Panc1 (cell line): ENCODE measurements at regions not wholly inside any gene's neighbourhood (a gene's known extent, or its start where the extent isn't known, plus 50 kb on each side); places are given as distances from the start of the nearest gene placed in this dataset.

Experiments
- ATAC-seq: fragments of 200-7000 bp; cut with Tn5 transposase; 2 replicates; pipeline ENCODE4 v1.9.1; 2020; ENCODE audit warnings: mild to moderate bottlenecking, moderate library complexity
- BruUV-seq: library from RNA; stranded (reverse); fragments of 400-500 nt; replicated peaks from 2 replicates; lab custom pipeline; 2021; lab: Mats Ljungman, UMichigan
- CTCF ChIA-PET: fragments of 300-600 bp; sonication (Branson Sonifier 250); formaldehyde crosslinking; loops from one replicate; lab custom pipeline; 2022; ENCODE audit warnings: antibody characterized with exemption; lab: Charles Lee
- POLR2A ChIA-PET: fragments of 300-600 bp; sonication (Branson Sonifier 250); formaldehyde crosslinking; loops from one replicate; lab custom pipeline; 2022; ENCODE audit warnings: antibody characterized with exemption; lab: Charles Lee
- DNase-seq: peaks from one replicate; pipeline ENCODE4 v3.0.0-alpha.2; 2010; ENCODE audit warnings: low read depth, low spot score
- H3K27ac ChIP-seq: 2 replicates; pipeline ENCODE4 v1.5.1; 2011; ENCODE audit warnings: mild to moderate bottlenecking, low read length, inconsistent platforms
- H3K27me3 ChIP-seq: fragments of 200-500 bp; sonication (Bioruptor generic); 2 replicates; pipeline ENCODE4 v1.6.0; 2014; ENCODE audit warnings: low read length, inconsistent platforms; ENCODE audit not compliant: control insufficient read depth, insufficient read depth
- H3K36me3 ChIP-seq: fragments of 200-500 bp; sonication (Bioruptor generic); 2 replicates; pipeline ENCODE4 v1.5.1; 2014; ENCODE audit warnings: inconsistent platforms, mild to moderate bottlenecking, low read length, moderate library complexity; ENCODE audit not compliant: control insufficient read depth, insufficient read depth
- H3K4me1 ChIP-seq: 2 replicates; pipeline ENCODE4 v1.5.1; 2011; ENCODE audit warnings: inconsistent platforms, mild to moderate bottlenecking, low read length, moderate library complexity; ENCODE audit not compliant: control insufficient read depth, insufficient read depth
- H3K4me3 ChIP-seq, 2 experiments: 2 replicates each; pipeline ENCODE4 v1.5.1; 2011 to 2012; ENCODE audit warnings: low read depth in 2 of 2, low read length in 2 of 2, mild to moderate bottlenecking in 2 of 2, inconsistent platforms in 1 of 2, moderate library complexity in 1 of 2
- H3K9me3 ChIP-seq: fragments of 200-500 bp; sonication (Bioruptor generic); 2 replicates; pipeline ENCODE4 v1.5.1; 2014; ENCODE audit warnings: low read depth, mild to moderate bottlenecking, inconsistent platforms, low read length, moderate library complexity; ENCODE audit not compliant: control insufficient read depth, insufficient read depth
- POLR2AphosphoS5 ChIP-seq: IDR thresholded peaks from 2 replicates; pipeline ENCODE4 v1.6.1; 2012; ENCODE audit warnings: mild to moderate bottlenecking, low read depth, low read length, moderate library complexity
- SIN3A ChIP-seq: IDR thresholded peaks from 2 replicates; pipeline ENCODE4 v1.6.1; 2012; ENCODE audit warnings: low read depth, mild to moderate bottlenecking, low read length, moderate library complexity, borderline replicate concordance; ENCODE audit not compliant: insufficient read depth
- TCF7L2 ChIP-seq: IDR thresholded peaks from 2 replicates; pipeline ENCODE4 v1.6.1; 2011; ENCODE audit warnings: mild to moderate bottlenecking, low read depth, low read length, inconsistent platforms
- in situ Hi-C: cut with HindIII; loops from 2 replicates; pipeline ENCODE4 v1.10.0; 2016; ENCODE audit warnings: low sequenced_read_pairs, low pct_unique_long_range_greater_than_20kb
- intact Hi-C: fragments of 100-400 bp; cut with micrococcal nuclease; formaldehyde crosslinking; loops from one replicate; pipeline ENCODE4 v1.10.0; 2022; ENCODE audit not compliant: unreplicated experiment
- TF ChIP-seq, protein P1 (sequence below), 2 experiments: IDR thresholded peaks; 2 replicates each; pipeline ENCODE4 v1.6.1; 2011 to 2012; ENCODE audit warnings: low read depth in 2 of 2, control low read depth in 1 of 2, low read length in 1 of 2, mild to moderate bottlenecking in 1 of 2, moderate library complexity in 1 of 2; ENCODE audit not compliant: insufficient read depth in 1 of 2
- TF ChIP-seq, protein P2 (sequence below): fragments of 450-650 bp; IDR thresholded peaks from 2 replicates; pipeline ENCODE4 v1.5.1; 2017; ENCODE audit warnings: mild to moderate bottlenecking

DNA sequence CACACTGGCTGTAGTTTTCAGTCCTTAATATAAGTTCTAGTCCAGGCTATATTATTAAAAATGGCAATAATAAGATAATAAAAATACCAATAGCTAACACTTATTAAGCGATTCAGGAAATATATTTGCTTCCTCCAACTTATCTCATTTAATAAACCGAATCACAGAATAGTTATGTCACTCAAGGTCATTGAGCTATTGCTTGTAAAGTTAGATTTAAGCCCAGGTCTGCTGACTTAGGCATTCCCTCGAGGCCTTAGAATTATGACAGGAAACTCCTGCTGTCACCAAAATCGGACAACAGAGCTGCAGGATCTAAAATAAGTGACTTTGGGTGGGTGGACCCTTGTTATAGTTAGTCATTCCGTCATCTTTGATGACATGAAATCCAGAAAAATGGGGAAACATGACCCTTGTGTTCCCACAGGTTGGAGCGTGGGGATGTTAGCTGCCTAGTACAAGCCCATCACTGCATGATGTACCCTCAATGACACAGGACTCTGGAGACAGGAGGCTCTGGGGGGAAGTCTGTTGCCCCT, 181.3 kb upstream of the PHYHIPL start:
- Histone ChIP-seq H3K27me3 (no peaks in the 10 kb centered on the region), H3K4me3 (no peak overlapping the region), H3K36me3 (no peaks in the 10 kb centered on the region), H3K4me1 (no peaks in the 10 kb centered on the region), H3K27ac (no peak overlapping the region), H3K9me3 (no peaks in the 10 kb centered on the region)
- DNase-seq (no peak), ATAC-seq (no peak)
- ChIA-PET POLR2A (interaction anchor here (0.6 kb wide), 1 partner anchor 455 kb away, joined by 3 read pairs; no protein-coding TSS in a partner anchor), CTCF (no interaction called here)
- in situ Hi-C loops = no loop called here
- TF ChIP-seq POLR2AphosphoS5 (no peak), SIN3A (no peak), TCF7L2 (no peak)
- TF ChIP-seq, protein P1, sequence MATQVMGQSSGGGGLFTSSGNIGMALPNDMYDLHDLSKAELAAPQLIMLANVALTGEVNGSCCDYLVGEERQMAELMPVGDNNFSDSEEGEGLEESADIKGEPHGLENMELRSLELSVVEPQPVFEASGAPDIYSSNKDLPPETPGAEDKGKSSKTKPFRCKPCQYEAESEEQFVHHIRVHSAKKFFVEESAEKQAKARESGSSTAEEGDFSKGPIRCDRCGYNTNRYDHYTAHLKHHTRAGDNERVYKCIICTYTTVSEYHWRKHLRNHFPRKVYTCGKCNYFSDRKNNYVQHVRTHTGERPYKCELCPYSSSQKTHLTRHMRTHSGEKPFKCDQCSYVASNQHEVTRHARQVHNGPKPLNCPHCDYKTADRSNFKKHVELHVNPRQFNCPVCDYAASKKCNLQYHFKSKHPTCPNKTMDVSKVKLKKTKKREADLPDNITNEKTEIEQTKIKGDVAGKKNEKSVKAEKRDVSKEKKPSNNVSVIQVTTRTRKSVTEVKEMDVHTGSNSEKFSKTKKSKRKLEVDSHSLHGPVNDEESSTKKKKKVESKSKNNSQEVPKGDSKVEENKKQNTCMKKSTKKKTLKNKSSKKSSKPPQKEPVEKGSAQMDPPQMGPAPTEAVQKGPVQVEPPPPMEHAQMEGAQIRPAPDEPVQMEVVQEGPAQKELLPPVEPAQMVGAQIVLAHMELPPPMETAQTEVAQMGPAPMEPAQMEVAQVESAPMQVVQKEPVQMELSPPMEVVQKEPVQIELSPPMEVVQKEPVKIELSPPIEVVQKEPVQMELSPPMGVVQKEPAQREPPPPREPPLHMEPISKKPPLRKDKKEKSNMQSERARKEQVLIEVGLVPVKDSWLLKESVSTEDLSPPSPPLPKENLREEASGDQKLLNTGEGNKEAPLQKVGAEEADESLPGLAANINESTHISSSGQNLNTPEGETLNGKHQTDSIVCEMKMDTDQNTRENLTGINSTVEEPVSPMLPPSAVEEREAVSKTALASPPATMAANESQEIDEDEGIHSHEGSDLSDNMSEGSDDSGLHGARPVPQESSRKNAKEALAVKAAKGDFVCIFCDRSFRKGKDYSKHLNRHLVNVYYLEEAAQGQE (IDR thresholded peaks at IDR 0.05; ENCODE audit: insufficient read depth in 1 of 2, low read depth in 2 of 2, low read length in 1 of 2) = no peak
- TF ChIP-seq, protein P2, sequence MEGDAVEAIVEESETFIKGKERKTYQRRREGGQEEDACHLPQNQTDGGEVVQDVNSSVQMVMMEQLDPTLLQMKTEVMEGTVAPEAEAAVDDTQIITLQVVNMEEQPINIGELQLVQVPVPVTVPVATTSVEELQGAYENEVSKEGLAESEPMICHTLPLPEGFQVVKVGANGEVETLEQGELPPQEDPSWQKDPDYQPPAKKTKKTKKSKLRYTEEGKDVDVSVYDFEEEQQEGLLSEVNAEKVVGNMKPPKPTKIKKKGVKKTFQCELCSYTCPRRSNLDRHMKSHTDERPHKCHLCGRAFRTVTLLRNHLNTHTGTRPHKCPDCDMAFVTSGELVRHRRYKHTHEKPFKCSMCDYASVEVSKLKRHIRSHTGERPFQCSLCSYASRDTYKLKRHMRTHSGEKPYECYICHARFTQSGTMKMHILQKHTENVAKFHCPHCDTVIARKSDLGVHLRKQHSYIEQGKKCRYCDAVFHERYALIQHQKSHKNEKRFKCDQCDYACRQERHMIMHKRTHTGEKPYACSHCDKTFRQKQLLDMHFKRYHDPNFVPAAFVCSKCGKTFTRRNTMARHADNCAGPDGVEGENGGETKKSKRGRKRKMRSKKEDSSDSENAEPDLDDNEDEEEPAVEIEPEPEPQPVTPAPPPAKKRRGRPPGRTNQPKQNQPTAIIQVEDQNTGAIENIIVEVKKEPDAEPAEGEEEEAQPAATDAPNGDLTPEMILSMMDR = no peak
- intact Hi-C loops = no loop called here
- BruUV-seq = no TSS peak

DNA sequence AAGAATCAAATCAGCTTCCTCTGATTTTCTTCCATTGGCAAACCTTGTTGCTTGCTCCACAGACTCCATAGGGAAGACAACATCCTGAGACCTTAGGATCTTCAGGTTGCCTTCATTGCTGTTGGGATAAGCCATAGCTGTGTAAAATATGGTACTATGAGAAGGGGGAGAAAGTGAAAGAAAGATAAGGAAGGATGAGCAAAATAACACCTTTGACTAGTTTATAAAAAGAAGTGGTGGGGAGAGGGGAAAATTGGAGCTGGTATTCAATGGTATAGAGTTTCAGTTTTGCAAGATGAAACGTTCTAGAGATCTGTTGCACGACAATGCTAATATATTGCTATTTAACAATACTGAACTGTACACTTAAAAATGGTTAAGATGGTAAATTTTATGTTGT, 180.4 kb upstream of the PHYHIPL start:
- ChIA-PET POLR2A (no interaction called here), CTCF (no interaction called here)
- in situ Hi-C loops (no loop called here), intact Hi-C loops (no loop called here)
- Histone ChIP-seq H3K9me3 (no peaks in the 10 kb centered on the region), H3K27me3 (no peaks in the 10 kb centered on the region), H3K4me3 (no peak overlapping the region), H3K27ac (no peak overlapping the region), H3K4me1 (no peaks in the 10 kb centered on the region), H3K36me3 (no peaks in the 10 kb centered on the region)
- no peak for DNase-seq
- no peak for ATAC-seq
- TF ChIP-seq, protein P1 (IDR thresholded peaks at IDR 0.05; ENCODE audit: insufficient read depth in 1 of 2, low read depth in 2 of 2, low read length in 1 of 2) = no peak
- TF ChIP-seq TCF7L2 (no peak), SIN3A (no peak), POLR2AphosphoS5 (no peak)
- TF ChIP-seq, protein P2 = no peak
- no TSS peak for BruUV-seq
